ENCODE measurements at regions not wholly inside any gene's neighbourhood (a gene's known extent, or its start where the extent isn't known, plus 50 kb on each side); places are given as distances from the start of the nearest gene placed in this dataset.

DNA sequence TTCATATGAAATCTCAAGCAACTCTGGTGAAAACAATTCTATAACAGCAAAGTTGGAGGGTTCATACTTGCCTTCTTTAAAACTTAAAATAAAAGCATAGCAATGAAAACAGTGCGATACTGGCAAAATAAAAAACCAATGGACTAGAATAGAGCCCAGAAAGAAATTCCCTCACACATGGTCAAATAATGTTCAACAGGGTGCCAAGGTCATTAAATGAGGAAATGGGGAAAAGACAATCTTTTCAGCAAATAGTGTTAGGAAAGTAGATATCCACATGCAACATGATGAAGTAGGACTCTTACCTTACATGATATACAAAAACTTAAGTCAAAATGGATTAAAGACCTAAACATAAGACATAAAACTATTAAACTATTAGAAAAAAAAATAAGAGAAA is 970.2 kb upstream of the AGA start:
- POLR2A ChIA-PET (ENCODE audit: low non-redundant PET), result no interaction called here

DNA sequence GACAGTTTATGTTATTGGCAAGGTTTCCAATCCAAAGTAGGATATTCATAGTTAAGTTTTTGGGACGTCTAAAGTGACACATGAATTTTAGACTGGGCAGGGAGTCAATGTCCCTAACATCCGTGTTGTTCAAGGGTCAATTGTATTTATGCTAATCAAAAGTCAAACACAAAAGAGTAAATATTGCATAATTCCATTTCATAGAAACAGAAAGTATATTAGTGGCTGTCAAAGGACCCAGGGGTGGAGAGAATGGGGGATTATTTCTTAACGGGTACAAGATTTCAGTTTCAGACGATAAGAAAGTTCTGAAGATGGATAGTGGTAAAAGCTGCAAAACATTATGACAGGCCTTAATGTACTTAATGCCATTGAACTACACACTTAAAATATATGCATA is 971.8 kb upstream of the AGA start:
- CTCF ChIA-PET, result no interaction called here
- no peak for DNase-seq (ENCODE audit: low spot score)
- Histone ChIP-seq H3K27ac (ENCODE audit: low read depth, low read length, poor library complexity, severe bottlenecking) (no peak overlapping the region), H3K4me3 (ENCODE audit: low read depth, low read length, poor library complexity, severe bottlenecking) (no peak overlapping the region), H3K27me3 (replicated peaks; ENCODE audit: insufficient read depth, low read depth, low read length, poor library complexity) (no peaks in the 10 kb centered on the region), H3K36me3 (ENCODE audit: insufficient read depth, low read length, poor library complexity, severe bottlenecking) (no peaks in the 10 kb centered on the region), H3K4me1 (ENCODE audit: insufficient read depth, low read length, poor library complexity, severe bottlenecking) (no peaks in the 10 kb centered on the region), H3K9me3 (ENCODE audit: low read depth, low read length, poor library complexity, severe bottlenecking) (peaks cover 8% of the 10 kb centered on the region)
- intact Hi-C loops (cut with micrococcal nuclease; ENCODE audit: unreplicated experiment), result no loop called here
- POLR2A ChIA-PET (ENCODE audit: low non-redundant PET), result no interaction called here
- no peak for TF ChIP-seq EZH2 (IDR thresholded peaks at IDR 0.05; ENCODE audit: borderline replicate concordance, low read depth, low read length, poor library complexity, severe bottlenecking)
- no TSS peak for BruUV-seq (replicated peaks)

More for the DNA sequence above, 970.2 kb upstream of the AGA start:
- intact Hi-C loops (cut with micrococcal nuclease; ENCODE audit: unreplicated experiment), result no loop called here
- H3K9me3 ChIP-seq (ENCODE audit: low read depth, low read length, poor library complexity, severe bottlenecking), result peaks cover 8% of the 10 kb centered on the region
- no peaks in the 10 kb centered on the region for H3K27me3 ChIP-seq (replicated peaks; ENCODE audit: insufficient read depth, low read depth, low read length, poor library complexity)
- no peaks in the 10 kb centered on the region for H3K36me3 ChIP-seq (ENCODE audit: insufficient read depth, low read length, poor library complexity, severe bottlenecking)
- CTCF ChIA-PET, result no interaction called here
- H3K27ac ChIP-seq (ENCODE audit: low read depth, low read length, poor library complexity, severe bottlenecking), result no peak overlapping the region
- no peak for DNase-seq (ENCODE audit: low spot score)
- no peak for TF ChIP-seq CTCF (conservative IDR thresholded peaks at IDR 0.05; ENCODE audit: low read depth, low read length)
- no peak for TF ChIP-seq EZH2 (IDR thresholded peaks at IDR 0.05; ENCODE audit: borderline replicate concordance, low read depth, low read length, poor library complexity, severe bottlenecking)
- no peaks in the 10 kb centered on the region for H3K4me1 ChIP-seq (ENCODE audit: insufficient read depth, low read length, poor library complexity, severe bottlenecking)
- H3K4me3 ChIP-seq (ENCODE audit: low read depth, low read length, poor library complexity, severe bottlenecking), result no peak overlapping the region
- BruUV-seq (replicated peaks), result no TSS peak

DNA sequence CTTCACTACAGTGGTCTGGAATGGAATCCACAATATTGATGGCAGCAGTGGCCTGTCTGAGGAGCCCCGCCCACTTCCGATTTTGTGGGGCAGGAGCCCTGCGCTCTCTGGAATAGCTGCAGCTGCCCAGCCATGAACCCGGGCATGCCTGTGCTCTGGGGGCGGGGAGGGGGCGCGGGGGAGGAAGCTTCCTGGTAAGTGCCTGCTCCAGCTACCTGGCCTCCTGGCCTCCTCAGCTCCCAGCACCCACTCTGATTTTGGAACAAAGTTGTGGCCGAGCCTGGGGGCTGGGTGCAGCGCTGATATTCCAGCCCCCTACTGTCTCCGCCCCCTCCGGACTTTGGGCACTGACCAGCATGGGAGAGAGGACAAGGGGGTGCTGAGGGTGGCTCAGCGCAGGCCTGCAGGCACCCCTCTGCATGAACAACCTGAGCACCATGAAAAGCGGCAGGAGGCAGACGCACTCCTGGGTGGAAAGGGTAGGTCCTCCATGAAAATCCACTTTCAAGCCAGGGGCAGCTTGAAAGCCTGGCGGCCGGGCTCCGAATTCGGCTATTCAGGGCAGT is 972.7 kb upstream of the AGA start:
- peaks cover 4% of the 10 kb centered on the region for H3K9me3 ChIP-seq (ENCODE audit: low read depth, low read length, poor library complexity, severe bottlenecking)
- H3K27me3 ChIP-seq (replicated peaks; ENCODE audit: insufficient read depth, low read depth, low read length, poor library complexity), result no peaks in the 10 kb centered on the region
- intact Hi-C loops (cut with micrococcal nuclease; ENCODE audit: unreplicated experiment), result no loop called here
- DNase-seq (ENCODE audit: low spot score), result no peak
- TF ChIP-seq EZH2 (IDR thresholded peaks at IDR 0.05; ENCODE audit: borderline replicate concordance, low read depth, low read length, poor library complexity, severe bottlenecking), result no peak
- no peak for TF ChIP-seq CTCF (conservative IDR thresholded peaks at IDR 0.05; ENCODE audit: low read depth, low read length)
- ChIA-PET CTCF (no interaction called here), POLR2A (ENCODE audit: low non-redundant PET) (no interaction called here)
- H3K36me3 ChIP-seq (ENCODE audit: insufficient read depth, low read length, poor library complexity, severe bottlenecking), result no peaks in the 10 kb centered on the region
- H3K4me1 ChIP-seq (ENCODE audit: insufficient read depth, low read length, poor library complexity, severe bottlenecking), result no peaks in the 10 kb centered on the region
- H3K27ac ChIP-seq (ENCODE audit: low read depth, low read length, poor library complexity, severe bottlenecking), result no peak overlapping the region
- BruUV-seq (replicated peaks), result no TSS peak
- no peak overlapping the region for H3K4me3 ChIP-seq (ENCODE audit: low read depth, low read length, poor library complexity, severe bottlenecking)

- H3K36me3 ChIP-seq (ENCODE audit: insufficient read depth, low read length, poor library complexity, severe bottlenecking), result no peaks in the 10 kb centered on the region
- no peak overlapping the region for H3K27ac ChIP-seq (ENCODE audit: low read depth, low read length, poor library complexity, severe bottlenecking)
- no peak for TF ChIP-seq CTCF (conservative IDR thresholded peaks at IDR 0.05; ENCODE audit: low read depth, low read length)
- no peak for TF ChIP-seq EZH2 (IDR thresholded peaks at IDR 0.05; ENCODE audit: borderline replicate concordance, low read depth, low read length, poor library complexity, severe bottlenecking)
- H3K27me3 ChIP-seq (replicated peaks; ENCODE audit: insufficient read depth, low read depth, low read length, poor library complexity), result no peaks in the 10 kb centered on the region
- no peak for DNase-seq (ENCODE audit: low spot score)
- H3K9me3 ChIP-seq (ENCODE audit: low read depth, low read length, poor library complexity, severe bottlenecking), result no peaks in the 10 kb centered on the region
- POLR2A ChIA-PET (ENCODE audit: low non-redundant PET), result no interaction called here
- intact Hi-C loops (cut with micrococcal nuclease; ENCODE audit: unreplicated experiment), result no loop called here
- CTCF ChIA-PET, result no interaction called here
- H3K4me3 ChIP-seq (ENCODE audit: low read depth, low read length, poor library complexity, severe bottlenecking), result no peak overlapping the region
- no TSS peak for BruUV-seq (replicated peaks)
- no peaks in the 10 kb centered on the region for H3K4me1 ChIP-seq (ENCODE audit: insufficient read depth, low read length, poor library complexity, severe bottlenecking)
Measured at GRCh38 chr4:178415925-178416324, 973.7 kb upstream of the AGA start.
